ENCODE measurements at regions not wholly inside any gene's neighbourhood (a gene's known extent, or its start where the extent isn't known, plus 50 kb on each side); places are given as distances from the start of the nearest gene placed in this dataset.

DNA sequence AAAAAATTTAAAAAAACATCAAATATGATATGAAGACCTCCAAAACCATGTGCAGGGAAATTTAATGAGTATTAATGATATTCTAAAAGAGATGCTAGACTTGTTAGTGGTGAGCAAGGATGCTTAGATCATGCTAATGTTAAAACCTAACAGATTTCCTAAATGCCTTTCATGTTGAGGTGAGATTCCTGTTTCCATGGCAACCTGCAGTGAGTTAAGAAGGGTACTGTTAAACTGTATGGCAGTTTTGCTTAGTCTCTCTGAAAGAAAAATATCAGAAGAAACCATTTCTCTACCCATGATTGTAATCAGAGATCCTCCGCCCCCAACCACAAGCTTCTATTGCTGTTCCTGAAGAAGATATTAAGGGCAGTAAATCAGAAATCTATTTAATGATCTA, 321.6 kb upstream of the LRRC7 start:
- ChIA-PET CTCF (no interaction called here), POLR2A (ENCODE audit: low non-redundant PET) (no interaction called here)
- no peak overlapping the region for H3K27ac ChIP-seq
- TF ChIP-seq, protein P1, sequence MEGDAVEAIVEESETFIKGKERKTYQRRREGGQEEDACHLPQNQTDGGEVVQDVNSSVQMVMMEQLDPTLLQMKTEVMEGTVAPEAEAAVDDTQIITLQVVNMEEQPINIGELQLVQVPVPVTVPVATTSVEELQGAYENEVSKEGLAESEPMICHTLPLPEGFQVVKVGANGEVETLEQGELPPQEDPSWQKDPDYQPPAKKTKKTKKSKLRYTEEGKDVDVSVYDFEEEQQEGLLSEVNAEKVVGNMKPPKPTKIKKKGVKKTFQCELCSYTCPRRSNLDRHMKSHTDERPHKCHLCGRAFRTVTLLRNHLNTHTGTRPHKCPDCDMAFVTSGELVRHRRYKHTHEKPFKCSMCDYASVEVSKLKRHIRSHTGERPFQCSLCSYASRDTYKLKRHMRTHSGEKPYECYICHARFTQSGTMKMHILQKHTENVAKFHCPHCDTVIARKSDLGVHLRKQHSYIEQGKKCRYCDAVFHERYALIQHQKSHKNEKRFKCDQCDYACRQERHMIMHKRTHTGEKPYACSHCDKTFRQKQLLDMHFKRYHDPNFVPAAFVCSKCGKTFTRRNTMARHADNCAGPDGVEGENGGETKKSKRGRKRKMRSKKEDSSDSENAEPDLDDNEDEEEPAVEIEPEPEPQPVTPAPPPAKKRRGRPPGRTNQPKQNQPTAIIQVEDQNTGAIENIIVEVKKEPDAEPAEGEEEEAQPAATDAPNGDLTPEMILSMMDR (conservative IDR thresholded peaks at IDR 0.05; ENCODE audit: low read depth) = no peak
- DNase-seq (ENCODE audit: low spot score) = no peak

DNA sequence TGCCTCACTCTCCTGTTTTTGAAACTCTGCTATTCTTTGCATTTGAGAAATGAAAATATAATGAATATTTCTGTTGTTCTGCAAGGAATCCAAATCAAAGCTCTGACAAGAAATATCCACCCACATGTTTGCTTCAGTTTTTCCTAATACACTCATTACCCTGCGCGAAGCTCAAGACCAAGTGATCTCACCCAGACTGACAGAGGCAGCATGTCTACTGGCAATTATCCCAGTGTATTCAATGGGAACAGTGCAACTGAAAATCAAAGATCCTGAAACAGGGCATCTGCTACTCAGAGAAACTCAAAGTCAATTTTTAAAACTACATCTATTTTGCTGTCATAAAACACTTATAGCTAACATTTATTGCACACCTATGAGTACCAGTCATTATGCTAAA, 321.0 kb upstream of the LRRC7 start:
- ChIA-PET CTCF (no interaction called here), POLR2A (ENCODE audit: low non-redundant PET) (no interaction called here)
- TF ChIP-seq, protein P1 (conservative IDR thresholded peaks at IDR 0.05; ENCODE audit: low read depth) = no peak
- no peak for DNase-seq (ENCODE audit: low spot score)
- no peak overlapping the region for H3K27ac ChIP-seq

DNA sequence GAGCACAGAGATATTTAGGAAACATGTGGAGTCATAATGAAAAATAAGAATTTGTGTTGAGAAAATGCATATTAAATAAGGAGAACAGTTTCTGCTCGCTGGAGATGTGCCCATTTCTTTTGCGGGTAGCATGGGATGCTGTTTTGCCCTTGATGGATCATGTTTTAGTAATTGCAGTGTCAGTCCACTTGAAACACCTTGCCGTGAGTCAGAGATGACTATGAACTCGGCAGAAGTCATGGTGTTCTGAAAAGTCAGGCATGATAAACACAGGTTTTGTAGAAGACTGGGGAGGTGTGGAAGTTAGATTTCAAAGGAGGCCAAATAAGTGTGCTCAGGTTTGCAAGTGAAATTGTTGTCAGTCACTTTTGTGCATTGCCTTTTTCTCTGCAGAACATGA, 315.0 kb upstream of the LRRC7 start:
- CTCF ChIA-PET = no interaction called here
- TF ChIP-seq, protein P1 (conservative IDR thresholded peaks at IDR 0.05; ENCODE audit: low read depth) = no peak
- peak; percentile 2 for DNase-seq (ENCODE audit: low spot score)
- POLR2A ChIA-PET (ENCODE audit: low non-redundant PET) = no interaction called here
- H3K27ac ChIP-seq = no peak overlapping the region

DNA sequence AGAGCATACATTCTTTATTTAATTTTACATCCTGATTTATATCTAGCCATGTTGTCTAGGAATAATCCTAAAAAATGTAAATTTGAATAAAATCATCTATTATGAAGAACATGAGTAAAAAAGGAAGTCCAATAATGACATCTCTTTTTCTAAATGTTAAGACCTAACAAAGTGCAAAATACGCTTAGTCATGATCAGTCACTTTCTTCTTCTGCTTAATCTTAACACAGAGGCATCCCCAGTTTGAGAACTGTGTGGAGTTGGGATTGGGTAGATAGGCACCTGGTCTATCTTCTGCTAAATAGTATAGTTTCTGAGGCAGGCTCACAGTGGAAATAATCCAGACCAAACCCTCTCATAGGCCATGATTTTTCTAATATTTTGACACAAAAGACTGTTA, 311.7 kb upstream of the LRRC7 start:
- no peak overlapping the region for H3K27ac ChIP-seq
- TF ChIP-seq, protein P1 (conservative IDR thresholded peaks at IDR 0.05; ENCODE audit: low read depth) = no peak
- POLR2A ChIA-PET (ENCODE audit: low non-redundant PET) = no interaction called here
- CTCF ChIA-PET = no interaction called here
- no peak for DNase-seq (ENCODE audit: low spot score)

DNA sequence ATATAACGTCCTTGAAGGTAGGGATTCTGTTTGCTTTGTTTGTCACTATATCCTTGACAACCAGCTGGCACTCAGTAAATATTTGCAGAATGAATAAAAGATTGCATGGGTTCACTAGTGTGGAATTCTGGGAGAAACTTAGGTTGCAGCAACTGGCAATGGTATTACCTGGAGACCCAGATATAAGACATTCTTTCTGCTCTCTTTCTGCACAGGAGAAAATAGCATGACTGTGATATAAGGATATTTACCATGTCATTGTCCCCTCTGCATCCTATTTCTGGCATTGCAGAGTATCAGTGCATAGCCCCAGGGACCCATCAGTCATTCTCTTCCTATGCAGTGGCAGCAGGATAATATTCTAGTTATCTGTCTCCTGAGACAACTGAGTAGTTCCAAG, 308.9 kb upstream of the LRRC7 start:
- TF ChIP-seq, protein P1 (conservative IDR thresholded peaks at IDR 0.05; ENCODE audit: low read depth) = no peak
- no peak for DNase-seq (ENCODE audit: low spot score)
- ChIA-PET CTCF (no interaction called here), POLR2A (ENCODE audit: low non-redundant PET) (no interaction called here)
- no peak overlapping the region for H3K27ac ChIP-seq

DNA sequence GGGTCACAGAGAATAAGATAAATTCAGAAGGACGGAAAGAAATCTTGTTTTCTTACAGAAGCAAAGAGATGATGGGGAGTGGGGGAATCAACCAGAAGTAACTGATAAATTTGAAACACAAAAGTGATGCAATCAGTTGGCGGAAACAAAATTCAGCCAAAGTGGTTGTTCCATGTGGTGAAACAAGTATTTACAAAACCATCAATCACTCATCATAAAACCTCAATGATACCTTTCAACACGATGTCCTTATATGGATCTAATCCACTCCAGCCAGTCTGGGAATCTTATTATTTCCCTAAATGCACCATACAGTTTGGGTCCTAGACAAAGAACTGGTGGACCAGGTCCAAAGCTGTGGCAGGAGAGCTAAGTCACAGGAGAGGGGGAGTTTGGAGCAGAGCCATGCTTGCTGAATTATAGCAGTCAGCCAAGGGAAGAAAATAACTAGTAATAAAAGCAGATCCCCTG, 303.8 kb upstream of the LRRC7 start:
- ChIA-PET POLR2A (ENCODE audit: low non-redundant PET) (no interaction called here), CTCF (no interaction called here)
- H3K27ac ChIP-seq = no peak overlapping the region
- TF ChIP-seq, protein P1 (conservative IDR thresholded peaks at IDR 0.05; ENCODE audit: low read depth) = no peak
- no peak for DNase-seq (ENCODE audit: low spot score)

DNA sequence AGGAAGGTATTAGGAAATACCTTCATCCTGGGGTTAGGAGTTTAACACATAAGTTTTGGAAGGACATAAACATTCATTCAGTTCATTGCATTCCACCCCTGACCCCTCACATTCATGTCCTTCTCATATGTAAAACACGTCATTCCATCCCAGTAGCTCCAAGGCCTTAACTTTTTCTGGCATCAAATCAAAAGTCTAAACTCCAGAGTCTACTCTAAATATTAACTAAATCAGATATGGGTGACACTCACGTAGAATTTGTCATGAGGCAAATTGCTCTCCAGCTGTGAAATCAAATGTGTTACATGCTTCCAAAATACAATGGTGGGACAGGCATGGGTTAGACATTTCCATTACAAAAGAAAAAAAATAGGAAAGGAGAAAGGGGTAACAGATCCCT, 298.2 kb upstream of the LRRC7 start:
- ChIA-PET POLR2A (ENCODE audit: low non-redundant PET) (no interaction called here), CTCF (no interaction called here)
- H3K27ac ChIP-seq = no peak overlapping the region
- DNase-seq (ENCODE audit: low spot score) = no peak
- TF ChIP-seq, protein P1 (conservative IDR thresholded peaks at IDR 0.05; ENCODE audit: low read depth) = no peak

Measured in RWPE1 (cell line).